HCT116 (cell line): ENCODE measurements at regions not wholly inside any gene's neighbourhood (a gene's known extent, or its start where the extent isn't known, plus 50 kb on each side); places are given as distances from the start of the nearest gene placed in this dataset.

Source experiments
- ATAC-seq: fragments of 200-7000 bp; cut with Tn5 transposase; 2 replicates; pipeline ENCODE4 v1.9.1; 2020; ENCODE audit warnings: mild to moderate bottlenecking, moderate library complexity
- BruUV-seq: library from RNA; stranded (reverse); fragments of 400-500 nt; replicated peaks from 2 replicates; lab custom pipeline; 2021; lab: Mats Ljungman, UMichigan
- CTCF ChIA-PET: fragments of 300-600 bp; sonication (Branson Sonifier 250); formaldehyde crosslinking; loops from one replicate; lab custom pipeline; 2021; ENCODE audit warnings: antibody characterized with exemption; lab: Charles Lee
- POLR2A ChIA-PET: fragments of 300-600, 350-600 bp; sonication (Branson Sonifier 250); formaldehyde crosslinking; loops from one replicate; lab custom pipeline; 2021; ENCODE audit warnings: antibody characterized with exemption; lab: Charles Lee
- RAD21 ChIA-PET, 2 experiments: fragments of 300-600 bp; sonication (Branson Sonifier 250); formaldehyde crosslinking; loops; one replicate each; lab custom pipeline; 2023; ENCODE audit warnings: low total read pairs in 2 of 2; ENCODE audit not compliant: uncharacterized antibody in 2 of 2, unreplicated experiment in 2 of 2, low non-redundant PET in 1 of 2; lab: Charles Lee
- DNase-seq: peaks from one replicate; pipeline ENCODE4 v3.0.0-alpha.2; 2010; ENCODE audit warnings: low read depth, low spot score
- H2AFZ ChIP-seq: fragments of 200-600 bp; shearing (Covaris generic), sonication (generic); 2 replicates; pipeline ENCODE4 v1.6.1; 2017; ENCODE audit warnings: low read depth, mixed run types, mixed read lengths, antibody characterized with exemption, low read length; ENCODE audit not compliant: poor library complexity, severe bottlenecking
- H3K27ac ChIP-seq: 2 replicates; pipeline ENCODE4 v1.5.1; 2012; ENCODE audit warnings: low read depth, low read length
- H3K27me3 ChIP-seq: fragments of 200-600 bp; sonication (generic); 2 replicates; pipeline ENCODE4 v1.6.1; 2016; ENCODE audit warnings: mixed run types, low read length, mixed read lengths; ENCODE audit not compliant: insufficient read depth
- H3K36me3 ChIP-seq, 2 experiments: fragments of 200-500 bp in 1 of 2; fragments of 200-600 bp in 1 of 2; sonication (Bioruptor generic) in 1 of 2; sonication (generic) in 1 of 2; 2 replicates each; pipeline versions ENCODE4 v1.5.1 to v1.6.1; 2014 to 2016; ENCODE audit warnings: low read length in 2 of 2, inconsistent platforms in 1 of 2, mixed read lengths in 1 of 2, mixed run types in 1 of 2; ENCODE audit not compliant: insufficient read depth in 2 of 2, control insufficient read depth in 1 of 2
- H3K4me1 ChIP-seq, 2 experiments: fragments of 200-600 bp in 1 of 2; sonication (generic) in 1 of 2; 2 replicates each; pipeline versions ENCODE4 v1.5.1 to v1.6.1; 2012 to 2017; ENCODE audit warnings: low read length in 2 of 2, inconsistent platforms in 1 of 2, mild to moderate bottlenecking in 1 of 2, mixed read lengths in 1 of 2, mixed run types in 1 of 2, moderate library complexity in 1 of 2; ENCODE audit not compliant: insufficient read depth in 2 of 2, control insufficient read depth in 1 of 2
- H3K4me2 ChIP-seq: fragments of 200-600 bp; sonication (generic); 2 replicates; pipeline ENCODE4 v1.6.1; 2017; ENCODE audit warnings: mixed run types, low read length, mixed read lengths
- H3K4me3 ChIP-seq, 2 experiments: fragments of 200-600 bp in 1 of 2; sonication (generic) in 1 of 2; replicated peaks in 1 of 2; 2 replicates each; pipeline ENCODE4 v1.5.1; 2011 to 2016; ENCODE audit warnings: low read length in 2 of 2, control low read depth in 1 of 2, low read depth in 1 of 2, mild to moderate bottlenecking in 1 of 2, mixed read lengths in 1 of 2, mixed run types in 1 of 2
- H3K79me2 ChIP-seq: fragments of 200-600 bp; sonication (generic); 2 replicates; pipeline ENCODE4 v1.6.1; 2017; ENCODE audit warnings: mild to moderate bottlenecking, mixed run types, low read length, moderate library complexity, mixed read lengths; ENCODE audit not compliant: insufficient read depth
- H3K9ac ChIP-seq: fragments of 200-600 bp; sonication (generic); 2 replicates; pipeline ENCODE4 v1.6.1; 2016; ENCODE audit warnings: low read length, mixed read lengths
- H3K9me2 ChIP-seq: fragments of 200-600 bp; sonication (generic), shearing (Covaris generic); 2 replicates; pipeline ENCODE4 v1.6.1; 2017; ENCODE audit warnings: mixed run types, mild to moderate bottlenecking, moderate library complexity; ENCODE audit not compliant: insufficient read depth
- H3K9me3 ChIP-seq, 2 experiments: fragments of 200-500 bp in 1 of 2; fragments of 200-600 bp in 1 of 2; sonication (Bioruptor generic) in 1 of 2; sonication (generic) in 1 of 2; 2 replicates each; pipeline ENCODE4 v1.6.1; 2014 to 2017; ENCODE audit warnings: low read length in 2 of 2, mixed read lengths in 2 of 2, inconsistent platforms in 1 of 2, low read depth in 1 of 2, mild to moderate bottlenecking in 1 of 2, mixed run types in 1 of 2, moderate library complexity in 1 of 2; ENCODE audit not compliant: control insufficient read depth in 1 of 2, insufficient read depth in 1 of 2
- H4K20me1 ChIP-seq: fragments of 200-600 bp; sonication (generic), shearing (Covaris generic); 2 replicates; pipeline ENCODE4 v1.6.1; 2017; ENCODE audit warnings: mixed run types, mild to moderate bottlenecking, moderate library complexity; ENCODE audit not compliant: insufficient read depth
- CEBPB ChIP-seq: IDR thresholded peaks from 2 replicates; pipeline ENCODE4 v1.6.1; 2012; ENCODE audit warnings: low read depth
- ELF1 ChIP-seq: IDR thresholded peaks from 2 replicates; pipeline ENCODE4 v1.6.1; 2012; ENCODE audit warnings: low read depth, borderline replicate concordance
- EZH2 ChIP-seq: fragments of 200-600 bp; sonication (generic); IDR thresholded peaks from 2 replicates; pipeline ENCODE4 v1.6.1; 2017; ENCODE audit warnings: antibody characterized with exemption, mixed run types
- FOSL1 ChIP-seq: IDR thresholded peaks from 2 replicates; pipeline ENCODE4 v1.6.1; 2012; ENCODE audit warnings: low read depth
- JUND ChIP-seq: IDR thresholded peaks from 2 replicates; pipeline ENCODE4 v1.6.1; 2012
- POLR2A ChIP-seq: IDR thresholded peaks from 2 replicates; pipeline ENCODE4 v1.7.0; 2011; ENCODE audit warnings: borderline replicate concordance; ENCODE audit not compliant: insufficient read depth, insufficient read length; ENCODE audit errors: extremely low read depth
- POLR2AphosphoS5 ChIP-seq: IDR thresholded peaks from 2 replicates; pipeline ENCODE4 v1.6.1; 2011; ENCODE audit warnings: mild to moderate bottlenecking, low read depth, low read length, moderate library complexity
- RAD21 ChIP-seq: IDR thresholded peaks from 2 replicates; pipeline ENCODE4 v1.6.1; 2012; ENCODE audit warnings: low read depth, mild to moderate bottlenecking
- SIN3A ChIP-seq: IDR thresholded peaks from 2 replicates; pipeline ENCODE4 v1.6.1; 2012; ENCODE audit warnings: low read depth
- SP1 ChIP-seq: IDR thresholded peaks from 2 replicates; pipeline ENCODE4 v1.6.1; 2012; ENCODE audit warnings: low read depth
- SRF ChIP-seq: IDR thresholded peaks from 2 replicates; pipeline ENCODE4 v1.6.1; 2012; ENCODE audit warnings: low read depth
- TCF7L2 ChIP-seq: IDR thresholded peaks from 2 replicates; pipeline ENCODE4 v1.7.0; 2011; ENCODE audit warnings: borderline replicate concordance, inconsistent platforms; ENCODE audit not compliant: insufficient read depth, insufficient read length; ENCODE audit errors: extremely low read depth
- YY1 ChIP-seq: IDR thresholded peaks from 2 replicates; pipeline ENCODE4 v1.6.1; 2011; ENCODE audit warnings: low read length, low read depth, moderate library complexity, mild to moderate bottlenecking; ENCODE audit not compliant: insufficient replicate concordance; ENCODE audit errors: extremely low read depth
- ZNF274 ChIP-seq: fragments of 200-500 bp; sonication (Bioruptor generic); IDR thresholded peaks from 2 replicates; pipeline ENCODE4 v1.6.1; 2014; ENCODE audit warnings: mild to moderate bottlenecking, low read depth, low read length, inconsistent platforms
- intact Hi-C: fragments of 100-400 bp; cut with micrococcal nuclease; formaldehyde crosslinking; loops from 2 replicates; pipeline ENCODE4 v1.10.0; 2022
- TF ChIP-seq, protein P1 (sequence below), 3 experiments: fragments of 200-600 bp in 1 of 3; sonication (generic) in 1 of 3; IDR thresholded peaks in 2 of 3; conservative IDR thresholded peaks in 1 of 3; 2 replicates each; pipeline ENCODE4 v1.5.1; 2012 to 2017; ENCODE audit warnings: low read depth in 2 of 3, low read length in 2 of 3, antibody characterized with exemption in 1 of 3, borderline replicate concordance in 1 of 3, control low read depth in 1 of 3, mild to moderate bottlenecking in 1 of 3, mixed read lengths in 1 of 3, mixed run types in 1 of 3, moderate library complexity in 1 of 3; ENCODE audit not compliant: insufficient read depth in 1 of 3

DNA sequence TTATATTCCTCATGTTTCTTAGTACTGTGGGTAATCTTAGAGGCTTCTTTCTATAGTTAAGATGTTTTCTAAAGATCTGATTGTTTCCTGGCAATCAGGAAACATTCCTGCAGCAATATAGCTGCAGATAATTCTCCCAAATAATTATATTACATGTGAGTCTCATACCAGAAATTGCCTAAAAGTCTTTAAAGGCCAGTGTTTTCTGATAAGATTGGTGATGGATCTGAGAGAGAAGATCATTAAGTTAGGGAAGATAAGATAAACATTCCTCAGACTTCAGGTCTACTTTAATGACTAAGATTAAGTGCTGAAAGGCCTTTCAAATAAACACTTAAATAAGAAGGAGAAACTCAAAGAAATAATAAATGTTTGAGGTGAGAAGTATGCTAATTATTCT lies 107.7 kb upstream of the DAB2 start:
- Histone ChIP-seq H3K4me3 (no peak overlapping the region), H3K79me2 (no peaks in the 10 kb centered on the region), H3K9me2 (no peaks in the 10 kb centered on the region), H3K4me1 (no peaks in the 10 kb centered on the region), H3K27ac (no peak overlapping the region), H3K27me3 (no peaks in the 10 kb centered on the region), H3K9me3 (no peaks in the 10 kb centered on the region), H3K36me3 (no peaks in the 10 kb centered on the region), H4K20me1 (no peaks in the 10 kb centered on the region), H3K9ac (no peak overlapping the region), H2AFZ (no peak overlapping the region), H3K4me2 (no peak overlapping the region)
- CTCF ChIA-PET = no interaction called here
- no TSS peak for BruUV-seq
- RAD21 ChIA-PET = no interaction called here
- intact Hi-C loops = no loop called here
- ATAC-seq = no peak
- POLR2A ChIA-PET = no interaction called here
- DNase-seq = no peak
- TF ChIP-seq JUND (no peak), RAD21 (no peak), EZH2 (no peak), SP1 (no peak), YY1 (no peak), POLR2A (no peak), CEBPB (no peak), SRF (no peak)
- TF ChIP-seq, protein P1, sequence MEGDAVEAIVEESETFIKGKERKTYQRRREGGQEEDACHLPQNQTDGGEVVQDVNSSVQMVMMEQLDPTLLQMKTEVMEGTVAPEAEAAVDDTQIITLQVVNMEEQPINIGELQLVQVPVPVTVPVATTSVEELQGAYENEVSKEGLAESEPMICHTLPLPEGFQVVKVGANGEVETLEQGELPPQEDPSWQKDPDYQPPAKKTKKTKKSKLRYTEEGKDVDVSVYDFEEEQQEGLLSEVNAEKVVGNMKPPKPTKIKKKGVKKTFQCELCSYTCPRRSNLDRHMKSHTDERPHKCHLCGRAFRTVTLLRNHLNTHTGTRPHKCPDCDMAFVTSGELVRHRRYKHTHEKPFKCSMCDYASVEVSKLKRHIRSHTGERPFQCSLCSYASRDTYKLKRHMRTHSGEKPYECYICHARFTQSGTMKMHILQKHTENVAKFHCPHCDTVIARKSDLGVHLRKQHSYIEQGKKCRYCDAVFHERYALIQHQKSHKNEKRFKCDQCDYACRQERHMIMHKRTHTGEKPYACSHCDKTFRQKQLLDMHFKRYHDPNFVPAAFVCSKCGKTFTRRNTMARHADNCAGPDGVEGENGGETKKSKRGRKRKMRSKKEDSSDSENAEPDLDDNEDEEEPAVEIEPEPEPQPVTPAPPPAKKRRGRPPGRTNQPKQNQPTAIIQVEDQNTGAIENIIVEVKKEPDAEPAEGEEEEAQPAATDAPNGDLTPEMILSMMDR (IDR thresholded peaks at IDR 0.05 in 2 of 3, conservative IDR thresholded peaks at IDR 0.05 in 1 of 3; ENCODE audit: borderline replicate concordance in 1 of 3, insufficient read depth in 1 of 3, low read depth in 2 of 3, low read length in 2 of 3) = no peak

DNA sequence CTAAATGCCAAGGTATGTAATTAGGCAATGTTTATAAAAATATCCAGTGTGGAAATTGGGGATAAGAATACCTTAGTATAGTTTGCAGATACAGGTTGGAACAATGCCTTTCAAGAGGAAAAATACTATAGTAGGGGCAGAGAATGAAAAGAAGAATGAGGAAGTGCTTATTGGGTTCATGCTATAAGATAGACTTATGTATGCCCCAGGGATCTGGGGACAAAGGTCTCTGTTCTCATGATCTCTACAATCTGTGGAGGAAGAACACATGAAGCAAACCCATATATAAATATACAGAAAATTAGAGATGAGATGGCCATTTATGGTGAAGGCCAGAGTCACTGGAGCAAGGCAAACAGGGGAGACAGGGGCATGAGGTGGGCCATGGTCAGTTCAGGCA lies 106.5 kb upstream of the DAB2 start:
- intact Hi-C loops = no loop called here
- Histone ChIP-seq H3K9me3 (no peaks in the 10 kb centered on the region), H3K4me3 (no peak overlapping the region), H3K79me2 (no peaks in the 10 kb centered on the region), H3K9ac (no peak overlapping the region), H3K36me3 (no peaks in the 10 kb centered on the region), H3K4me2 (no peak overlapping the region), H3K9me2 (no peaks in the 10 kb centered on the region), H4K20me1 (no peaks in the 10 kb centered on the region), H3K27me3 (no peaks in the 10 kb centered on the region), H3K4me1 (no peaks in the 10 kb centered on the region), H2AFZ (no peak overlapping the region), H3K27ac (no peak overlapping the region)
- ChIA-PET RAD21 (no interaction called here), POLR2A (no interaction called here), CTCF (no interaction called here)
- TF ChIP-seq ELF1 (no peak), POLR2AphosphoS5 (no peak), POLR2A (no peak), TCF7L2 (no peak), JUND (no peak), FOSL1 (no peak), ZNF274 (no peak), SRF (no peak), EZH2 (no peak), SIN3A (no peak)
- TF ChIP-seq, protein P1 (IDR thresholded peaks at IDR 0.05 in 2 of 3, conservative IDR thresholded peaks at IDR 0.05 in 1 of 3; ENCODE audit: borderline replicate concordance in 1 of 3, insufficient read depth in 1 of 3, low read depth in 2 of 3, low read length in 2 of 3) = no peak
- DNase-seq (no peak), ATAC-seq (no peak)
- no TSS peak for BruUV-seq
